GM12873 (cell line): ENCODE measurements at regions not wholly inside any gene's neighbourhood (a gene's known extent, or its start where the extent isn't known, plus 50 kb on each side); places are given as distances from the start of the nearest gene placed in this dataset.

Experiments
- TF ChIP-seq, protein P1 (sequence below): IDR thresholded peaks from 2 replicates; pipeline ENCODE4 v1.5.1; 2012; ENCODE audit warnings: low read depth, mild to moderate bottlenecking, moderate library complexity, low read length, control low read depth; ENCODE audit not compliant: insufficient read depth; ENCODE audit errors: missing control alignments

DNA sequence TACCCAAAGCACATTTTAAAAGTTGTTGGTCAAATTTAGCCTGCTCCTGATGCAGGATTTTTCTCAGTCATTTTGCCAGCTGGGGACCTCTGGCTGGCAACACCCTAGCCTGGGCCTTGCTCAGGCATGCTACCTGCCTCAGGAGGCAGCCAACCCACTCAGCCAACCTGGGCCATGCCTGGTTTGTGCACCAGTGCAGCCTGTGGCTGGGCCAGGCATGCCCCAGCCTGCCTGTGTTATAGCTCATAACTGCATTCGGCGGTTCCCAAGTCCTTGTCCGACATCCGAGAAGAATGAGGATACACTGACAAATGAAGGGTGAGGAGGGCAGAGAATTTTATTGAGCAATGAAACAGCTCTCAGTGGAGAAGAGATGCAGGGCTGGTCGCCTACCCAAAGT lies 608.0 kb downstream of the SUCLG1 start:
- TF ChIP-seq, protein P1, sequence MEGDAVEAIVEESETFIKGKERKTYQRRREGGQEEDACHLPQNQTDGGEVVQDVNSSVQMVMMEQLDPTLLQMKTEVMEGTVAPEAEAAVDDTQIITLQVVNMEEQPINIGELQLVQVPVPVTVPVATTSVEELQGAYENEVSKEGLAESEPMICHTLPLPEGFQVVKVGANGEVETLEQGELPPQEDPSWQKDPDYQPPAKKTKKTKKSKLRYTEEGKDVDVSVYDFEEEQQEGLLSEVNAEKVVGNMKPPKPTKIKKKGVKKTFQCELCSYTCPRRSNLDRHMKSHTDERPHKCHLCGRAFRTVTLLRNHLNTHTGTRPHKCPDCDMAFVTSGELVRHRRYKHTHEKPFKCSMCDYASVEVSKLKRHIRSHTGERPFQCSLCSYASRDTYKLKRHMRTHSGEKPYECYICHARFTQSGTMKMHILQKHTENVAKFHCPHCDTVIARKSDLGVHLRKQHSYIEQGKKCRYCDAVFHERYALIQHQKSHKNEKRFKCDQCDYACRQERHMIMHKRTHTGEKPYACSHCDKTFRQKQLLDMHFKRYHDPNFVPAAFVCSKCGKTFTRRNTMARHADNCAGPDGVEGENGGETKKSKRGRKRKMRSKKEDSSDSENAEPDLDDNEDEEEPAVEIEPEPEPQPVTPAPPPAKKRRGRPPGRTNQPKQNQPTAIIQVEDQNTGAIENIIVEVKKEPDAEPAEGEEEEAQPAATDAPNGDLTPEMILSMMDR, result no peak

DNA sequence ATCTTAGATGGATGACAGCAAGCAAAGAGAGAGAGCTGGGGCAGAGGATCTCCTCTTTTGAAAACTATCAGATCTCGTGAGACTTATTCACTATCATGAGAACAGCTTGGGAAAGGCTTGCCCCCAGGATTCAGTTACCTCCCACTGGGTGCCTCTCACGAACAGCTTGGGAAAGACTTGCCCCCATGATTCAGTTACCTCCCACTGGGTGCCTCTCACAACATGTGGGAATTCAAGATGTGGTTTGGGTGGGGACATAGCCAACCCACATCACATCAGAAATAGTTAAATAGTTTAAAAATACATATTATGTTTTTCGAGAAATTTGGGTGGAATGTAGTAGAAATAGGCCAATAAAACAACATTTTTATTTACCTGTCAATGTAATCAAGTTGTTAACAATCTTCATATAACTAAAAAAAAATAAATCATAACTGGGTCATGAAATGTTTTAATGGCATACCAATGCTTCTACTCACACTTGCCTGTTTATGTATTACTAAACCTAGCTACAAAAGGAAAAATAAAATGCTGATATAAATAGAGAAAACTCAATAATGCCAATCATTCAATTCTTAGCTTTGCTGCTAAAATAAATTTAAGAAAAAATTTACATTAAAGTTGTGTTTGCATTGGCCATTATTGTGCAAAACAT lies 608.9 kb downstream of the SUCLG1 start:
- TF ChIP-seq, protein P1, result no peak

DNA sequence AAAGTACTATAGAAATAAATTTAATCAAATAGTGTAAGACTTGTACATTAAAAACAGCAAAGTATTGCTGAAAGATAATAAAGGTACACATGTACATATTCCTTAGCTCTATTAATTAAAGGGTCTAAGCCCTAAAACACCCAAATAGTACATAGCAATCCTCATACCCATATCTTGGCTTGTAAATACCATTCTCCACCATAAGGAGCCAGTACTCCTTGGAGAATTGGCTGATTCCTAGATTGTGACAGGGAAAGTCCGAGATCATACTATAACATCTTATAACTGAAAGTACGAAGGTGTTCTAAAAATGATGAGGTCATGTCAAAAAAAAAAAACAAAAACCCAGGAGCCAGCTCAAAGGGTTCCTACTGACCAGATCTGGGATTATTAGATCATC lies 614.6 kb downstream of the SUCLG1 start:
- TF ChIP-seq, protein P1, result no peak

DNA sequence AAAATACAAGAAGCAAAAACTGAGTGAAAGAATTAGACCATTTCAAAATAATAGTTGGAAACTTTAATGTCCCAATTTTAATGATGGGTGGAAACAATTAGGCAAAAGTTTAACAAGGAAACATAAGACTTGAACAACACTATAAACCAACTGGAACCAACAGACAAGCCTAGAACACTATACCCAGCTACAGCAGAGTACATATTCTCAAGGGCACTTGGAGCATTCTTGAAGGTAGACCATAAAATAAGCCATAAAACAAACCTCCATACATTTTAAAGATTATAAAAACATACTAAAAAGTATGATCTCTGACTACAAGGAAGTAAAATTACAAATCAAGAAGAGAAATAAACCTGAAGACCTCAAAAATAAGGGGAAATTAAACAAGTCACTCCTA lies 616.7 kb downstream of the SUCLG1 start:
- TF ChIP-seq, protein P1, result no peak

DNA sequence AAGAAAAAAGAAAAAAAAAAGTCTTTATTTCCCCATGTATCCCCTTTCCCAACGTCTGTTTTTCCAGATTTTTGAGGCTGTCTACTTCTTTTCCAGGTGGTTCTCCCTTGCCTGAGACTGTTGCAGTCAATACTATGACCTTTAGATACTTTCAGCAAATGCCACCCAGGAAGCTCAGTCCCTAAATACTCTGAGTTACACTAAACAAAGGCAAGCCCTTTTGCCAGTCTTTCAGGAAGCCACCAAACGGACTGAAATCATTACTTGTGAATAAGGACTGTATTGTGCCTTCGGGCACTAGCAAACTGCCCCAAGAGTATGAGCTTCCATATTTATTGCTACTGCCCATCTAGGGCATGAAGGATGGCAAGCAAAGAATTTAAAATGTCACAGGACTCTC lies 621.3 kb downstream of the SUCLG1 start:
- TF ChIP-seq, protein P1, result no peak

DNA sequence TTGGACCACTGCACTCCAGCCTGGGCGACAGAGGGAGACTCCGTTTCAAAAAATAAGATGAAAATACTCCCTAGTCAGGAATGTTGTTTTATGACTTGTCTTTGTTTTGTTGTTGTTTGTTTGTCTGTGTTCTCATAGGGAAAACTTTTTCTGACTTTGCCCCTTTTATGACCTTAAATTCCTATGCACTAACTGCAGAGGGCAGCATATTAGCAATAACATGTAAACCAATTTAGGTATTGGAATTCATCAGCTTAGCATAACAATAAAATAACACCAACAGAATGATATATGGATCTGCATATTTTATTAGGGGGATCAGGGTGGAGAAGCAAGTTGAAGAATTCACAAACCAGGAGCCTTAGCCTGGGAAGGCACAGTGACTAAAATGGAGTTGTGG lies 631.5 kb downstream of the SUCLG1 start:
- TF ChIP-seq, protein P1, result no peak

DNA sequence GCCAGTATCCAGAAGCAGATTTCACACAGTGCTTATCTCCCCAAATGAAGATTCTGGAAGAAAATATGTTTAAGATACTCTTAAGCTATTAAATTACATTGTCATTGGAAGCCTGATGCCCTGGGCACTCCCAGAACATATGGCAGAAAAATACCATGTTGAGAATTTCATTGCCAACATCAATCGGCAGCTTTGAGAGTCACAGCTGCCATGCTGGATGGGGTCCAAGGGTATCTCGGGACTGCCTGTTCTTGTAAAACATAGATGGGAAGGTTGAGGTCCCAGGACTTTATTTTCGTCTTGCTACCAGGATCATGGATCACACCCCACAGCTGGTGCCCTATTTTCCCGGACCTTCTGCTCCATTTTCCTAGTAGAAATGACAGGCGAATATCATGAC lies 632.5 kb downstream of the SUCLG1 start:
- TF ChIP-seq, protein P1, result no peak
